ENCODE measurements at regions not wholly inside any gene's neighbourhood (a gene's known extent, or its start where the extent isn't known, plus 50 kb on each side); places are given as distances from the start of the nearest gene placed in this dataset.

- Histone ChIP-seq H3K27me3 (ENCODE audit: control insufficient read depth, insufficient read depth, low read length) (no peaks in the 10 kb centered on the region), H3K9ac (ENCODE audit: insufficient read depth, low read length) (no peak overlapping the region), H3K4me3 (replicated peaks in 1 of 4; ENCODE audit: control extremely low read depth in 1 of 4, insufficient read depth in 1 of 4, low read depth in 3 of 4, low read length in 4 of 4) (no peak overlapping the region), H3K9me3 (ENCODE audit: control insufficient read depth, insufficient read depth, low read depth, low read length) (no peaks in the 10 kb centered on the region), H3K27ac (ENCODE audit: insufficient read depth, low read length) (no peak overlapping the region), H3K79me2 (ENCODE audit: control insufficient read depth, insufficient read depth, low read length) (no peaks in the 10 kb centered on the region), H3K4me1 (ENCODE audit: control insufficient read depth, extremely low read depth, insufficient read depth, low read length) (no peaks in the 10 kb centered on the region), H4K20me1 (ENCODE audit: control insufficient read depth, extremely low read depth, insufficient read depth, low read length) (no peaks in the 10 kb centered on the region), H3K36me3 (ENCODE audit: control insufficient read depth, insufficient read depth, low read length) (no peaks in the 10 kb centered on the region), H2AFZ (ENCODE audit: low read length) (no peak overlapping the region), H3K4me2 (ENCODE audit: extremely low read depth, insufficient read depth, low read length) (no peak overlapping the region)
- DNase-seq (ENCODE audit: low read depth in 2 of 2), result no peak
- TF ChIP-seq EZH2 (IDR thresholded peaks at IDR 0.05; ENCODE audit: low read length, missing control alignments) (no peak), CTCF (conservative IDR thresholded peaks at IDR 0.05 in 1 of 2, IDR thresholded peaks at IDR 0.05 in 1 of 2; ENCODE audit: low read depth in 1 of 2, low read length in 2 of 2) (no peak)
These were observed 50.0 kb upstream of the NRSN1 start for GRCh38 chr6:24076011-24076410.
